Activated CD4-positive, alpha-beta memory T cell treated with anti-CD3 and anti-CD28 coated beads for 36 hours (primary cell): ENCODE measurements at regions not wholly inside any gene's neighbourhood (a gene's known extent, or its start where the extent isn't known, plus 50 kb on each side); places are given as distances from the start of the nearest gene placed in this dataset.

Source experiments
- CTCF ChIA-PET: fragments of 350-600 bp; sonication (Branson Sonifier 250); formaldehyde crosslinking; loops from one replicate; lab custom pipeline; 2021; ENCODE audit warnings: antibody characterized with exemption, inconsistent platforms; lab: Charles Lee
- POLR2A ChIA-PET: fragments of 350-600 bp; sonication (Branson Sonifier 250); formaldehyde crosslinking; loops from one replicate; lab custom pipeline; 2021; ENCODE audit warnings: antibody characterized with exemption; lab: Charles Lee
- DNase-seq: peaks from one replicate; pipeline ENCODE4 v3.0.0-alpha.2; 2020
- H3K27ac Mint-ChIP-seq: one replicate; pipeline ENCODE4 v1.8.0; 2021; ENCODE audit warnings: mixed read lengths
- H3K27me3 Mint-ChIP-seq: one replicate; pipeline ENCODE4 v1.8.0; 2021; ENCODE audit warnings: mixed read lengths
- H3K36me3 Mint-ChIP-seq: one replicate; pipeline ENCODE4 v1.8.0; 2021; ENCODE audit warnings: mixed read lengths
- H3K4me1 Mint-ChIP-seq: one replicate; pipeline ENCODE4 v1.8.0; 2021; ENCODE audit warnings: low read depth, mixed read lengths
- H3K4me3 Mint-ChIP-seq: one replicate; pipeline ENCODE4 v1.8.0; 2021; ENCODE audit warnings: mild to moderate bottlenecking, mixed read lengths
- H3K9me3 Mint-ChIP-seq: one replicate; pipeline ENCODE4 v1.8.0; 2021; ENCODE audit warnings: mixed read lengths
- intact Hi-C: fragments of 100-400 bp; cut with micrococcal nuclease; formaldehyde crosslinking; loops from one replicate; pipeline ENCODE4 v1.15.1; 2023

GRCh38 chr4:126451237-126451873, 1136.6 kb downstream of the FAT4 start:
- DNase-seq = no peak
- H3K4me3 Mint-ChIP-seq = no peak overlapping the region
- intact Hi-C loops = no loop called here
- no peaks in the 10 kb centered on the region for H3K36me3 Mint-ChIP-seq
- H3K27me3 Mint-ChIP-seq = no peaks in the 10 kb centered on the region
- ChIA-PET POLR2A (no interaction called here), CTCF (no interaction called here)
- H3K9me3 Mint-ChIP-seq = peaks cover 19% of the 10 kb centered on the region
- no peak overlapping the region for H3K27ac Mint-ChIP-seq
- no peaks in the 10 kb centered on the region for H3K4me1 Mint-ChIP-seq

- no peak for DNase-seq
- Mint-ChIP-seq H3K4me3 (no peak overlapping the region), H3K36me3 (no peaks in the 10 kb centered on the region), H3K27ac (no peak overlapping the region), H3K4me1 (no peaks in the 10 kb centered on the region), H3K9me3 (peaks cover 11% of the 10 kb centered on the region), H3K27me3 (no peaks in the 10 kb centered on the region)
- intact Hi-C loops = no loop called here
- ChIA-PET CTCF (no interaction called here), POLR2A (no interaction called here)
Measured at GRCh38 chr4:126455865-126456264, 1141.1 kb downstream of the FAT4 start.

- CTCF ChIA-PET = no interaction called here
- H3K36me3 Mint-ChIP-seq = no peaks in the 10 kb centered on the region
- intact Hi-C loops = no loop called here
- POLR2A ChIA-PET = no interaction called here
- peaks cover 3% of the 10 kb centered on the region for H3K9me3 Mint-ChIP-seq
- no peaks in the 10 kb centered on the region for H3K27me3 Mint-ChIP-seq
- H3K4me3 Mint-ChIP-seq = no peak overlapping the region
- no peaks in the 10 kb centered on the region for H3K4me1 Mint-ChIP-seq
- DNase-seq = no peak
- H3K27ac Mint-ChIP-seq = no peak overlapping the region
Measured at GRCh38 chr4:126458993-126459392, 1144.2 kb downstream of the FAT4 start.

GRCh38 chr4:126465341-126465740, 1150.6 kb downstream of the FAT4 start:
- CTCF ChIA-PET = no interaction called here
- H3K27ac Mint-ChIP-seq = no peak overlapping the region
- no peak for DNase-seq
- intact Hi-C loops = no loop called here
- H3K9me3 Mint-ChIP-seq = peaks cover 8% of the 10 kb centered on the region
- H3K4me1 Mint-ChIP-seq = no peaks in the 10 kb centered on the region
- no peaks in the 10 kb centered on the region for H3K27me3 Mint-ChIP-seq
- no peak overlapping the region for H3K4me3 Mint-ChIP-seq
- no peaks in the 10 kb centered on the region for H3K36me3 Mint-ChIP-seq
- POLR2A ChIA-PET = no interaction called here

GRCh38 chr4:126466848-126467247, 1152.1 kb downstream of the FAT4 start:
- Mint-ChIP-seq H3K36me3 (no peaks in the 10 kb centered on the region), H3K27ac (no peak overlapping the region), H3K9me3 (peaks cover 8% of the 10 kb centered on the region)

GRCh38 chr4:126468144-126468543, 1153.4 kb downstream of the FAT4 start:
- H3K4me1 Mint-ChIP-seq = no peaks in the 10 kb centered on the region

More at GRCh38 chr4:126466848-126467247, 1152.1 kb downstream of the FAT4 start:
- ChIA-PET CTCF (no interaction called here), POLR2A (no interaction called here)
- H3K4me1 Mint-ChIP-seq = no peaks in the 10 kb centered on the region
- no peak for DNase-seq
- no peak overlapping the region for H3K4me3 Mint-ChIP-seq
- intact Hi-C loops = no loop called here
- H3K27me3 Mint-ChIP-seq = no peaks in the 10 kb centered on the region

GRCh38 chr4:126470862-126471261, 1156.1 kb downstream of the FAT4 start:
- no peak for DNase-seq
- Mint-ChIP-seq H3K4me1 (no peaks in the 10 kb centered on the region), H3K4me3 (no peak overlapping the region), H3K9me3 (peaks cover 10% of the 10 kb centered on the region), H3K36me3 (no peaks in the 10 kb centered on the region), H3K27ac (no peak overlapping the region), H3K27me3 (no peaks in the 10 kb centered on the region)
- intact Hi-C loops = no loop called here
- ChIA-PET POLR2A (no interaction called here), CTCF (no interaction called here)

More at GRCh38 chr4:126468144-126468543, 1153.4 kb downstream of the FAT4 start:
- Mint-ChIP-seq H3K27ac (no peak overlapping the region), H3K9me3 (peaks cover 8% of the 10 kb centered on the region), H3K27me3 (no peaks in the 10 kb centered on the region), H3K4me3 (no peak overlapping the region), H3K36me3 (no peaks in the 10 kb centered on the region)
- POLR2A ChIA-PET = no interaction called here
- CTCF ChIA-PET = no interaction called here
- intact Hi-C loops = no loop called here
- no peak for DNase-seq

- Mint-ChIP-seq H3K9me3 (peaks cover 18% of the 10 kb centered on the region), H3K4me3 (no peak overlapping the region), H3K36me3 (no peaks in the 10 kb centered on the region), H3K27ac (no peak overlapping the region), H3K4me1 (no peaks in the 10 kb centered on the region), H3K27me3 (no peaks in the 10 kb centered on the region)
- intact Hi-C loops = no loop called here
- no peak for DNase-seq
- ChIA-PET CTCF (no interaction called here), POLR2A (no interaction called here)
Measured at GRCh38 chr4:126475730-126476129, 1157.0 kb upstream of the INTU start.

GRCh38 chr4:126479709-126480108, 1153.0 kb upstream of the INTU start:
- H3K4me1 Mint-ChIP-seq = no peaks in the 10 kb centered on the region
- peaks cover 18% of the 10 kb centered on the region for H3K9me3 Mint-ChIP-seq
- ChIA-PET CTCF (no interaction called here), POLR2A (no interaction called here)
- no peak overlapping the region for H3K4me3 Mint-ChIP-seq
- H3K27me3 Mint-ChIP-seq = no peaks in the 10 kb centered on the region
- no peak overlapping the region for H3K27ac Mint-ChIP-seq
- H3K36me3 Mint-ChIP-seq = no peaks in the 10 kb centered on the region
- intact Hi-C loops = no loop called here
- no peak for DNase-seq

GRCh38 chr4:126482311-126482710, 1150.4 kb upstream of the INTU start:
- no peaks in the 10 kb centered on the region for H3K36me3 Mint-ChIP-seq
- no peak overlapping the region for H3K4me3 Mint-ChIP-seq
- H3K27me3 Mint-ChIP-seq = no peaks in the 10 kb centered on the region
- CTCF ChIA-PET = no interaction called here
- no peak overlapping the region for H3K27ac Mint-ChIP-seq
- no peaks in the 10 kb centered on the region for H3K4me1 Mint-ChIP-seq
- peaks cover 5% of the 10 kb centered on the region for H3K9me3 Mint-ChIP-seq
- POLR2A ChIA-PET = no interaction called here
- intact Hi-C loops = no loop called here
- no peak for DNase-seq

- Mint-ChIP-seq H3K9me3 (no peaks in the 10 kb centered on the region), H3K4me3 (no peak overlapping the region), H3K4me1 (no peaks in the 10 kb centered on the region), H3K27me3 (no peaks in the 10 kb centered on the region), H3K27ac (no peak overlapping the region), H3K36me3 (no peaks in the 10 kb centered on the region)
- ChIA-PET POLR2A (no interaction called here), CTCF (no interaction called here)
- no peak for DNase-seq
- intact Hi-C loops = no loop called here
Measured at GRCh38 chr4:126486377-126486776, 1146.4 kb upstream of the INTU start.

GRCh38 chr4:126489826-126490463, 1142.8 kb upstream of the INTU start:
- intact Hi-C loops = no loop called here
- H3K27me3 Mint-ChIP-seq = no peaks in the 10 kb centered on the region
- H3K36me3 Mint-ChIP-seq = no peaks in the 10 kb centered on the region
- DNase-seq = no peak
- H3K4me1 Mint-ChIP-seq = no peaks in the 10 kb centered on the region
- H3K27ac Mint-ChIP-seq = no peak overlapping the region
- ChIA-PET CTCF (no interaction called here), POLR2A (no interaction called here)
- H3K9me3 Mint-ChIP-seq = peaks cover 2% of the 10 kb centered on the region
- no peak overlapping the region for H3K4me3 Mint-ChIP-seq

- intact Hi-C loops = no loop called here
- CTCF ChIA-PET = no interaction called here
- Mint-ChIP-seq H3K4me3 (no peak overlapping the region), H3K27ac (no peak overlapping the region), H3K36me3 (no peaks in the 10 kb centered on the region), H3K27me3 (no peaks in the 10 kb centered on the region), H3K9me3 (peaks cover 6% of the 10 kb centered on the region), H3K4me1 (no peaks in the 10 kb centered on the region)
- DNase-seq = no peak
- POLR2A ChIA-PET = no interaction called here
Measured at GRCh38 chr4:126495163-126495752, 1137.5 kb upstream of the INTU start.
